HFF-Myc (cell line): ENCODE measurements at regions not wholly inside any gene's neighbourhood (a gene's known extent, or its start where the extent isn't known, plus 50 kb on each side); places are given as distances from the start of the nearest gene placed in this dataset.

Experiments used
- DNase-seq: peaks from one replicate; pipeline ENCODE4 v3.0.0-alpha.2; 2011; ENCODE audit warnings: low read depth; ENCODE audit errors: extremely low read depth
- H3K4me3 ChIP-seq: replicated peaks from 2 replicates; pipeline ENCODE4 v1.5.1; 2011; ENCODE audit warnings: low read depth, mild to moderate bottlenecking, control low read depth, low read length
- CTCF ChIP-seq: IDR thresholded peaks from 2 replicates; pipeline ENCODE4 v1.5.1; 2012; ENCODE audit warnings: mild to moderate bottlenecking, low read depth, low read length, control low read depth; ENCODE audit errors: missing control alignments

- H3K4me3 ChIP-seq = no peak overlapping the region
These were observed 469.6 kb downstream of the PID1 start for GRCh38 chr2:228801451-228801850.

DNA sequence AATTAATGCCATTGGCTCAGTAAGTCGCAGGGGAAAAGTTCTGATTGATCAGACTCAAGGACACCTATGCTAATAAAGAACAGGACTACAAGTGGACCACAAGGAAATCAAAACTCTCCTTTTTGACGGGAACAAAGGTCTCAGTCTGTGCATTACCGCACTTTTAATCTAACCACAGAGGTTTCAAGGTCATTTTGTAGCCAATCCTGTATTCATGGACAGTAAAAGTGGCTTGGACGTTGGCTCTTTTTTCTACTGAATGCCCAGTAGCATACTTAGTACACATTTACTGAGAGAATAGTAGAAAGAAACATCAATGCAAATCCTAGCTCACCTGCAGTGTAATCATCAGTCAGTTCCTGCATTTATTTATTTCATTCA, 471.9 kb downstream of the PID1 start:
- no peak overlapping the region for H3K4me3 ChIP-seq
- DNase-seq = no peak
- no peak for TF ChIP-seq CTCF

More at GRCh38 chr2:228801451-228801850, 469.6 kb downstream of the PID1 start:
- no peak for TF ChIP-seq CTCF
- DNase-seq = no peak

DNA sequence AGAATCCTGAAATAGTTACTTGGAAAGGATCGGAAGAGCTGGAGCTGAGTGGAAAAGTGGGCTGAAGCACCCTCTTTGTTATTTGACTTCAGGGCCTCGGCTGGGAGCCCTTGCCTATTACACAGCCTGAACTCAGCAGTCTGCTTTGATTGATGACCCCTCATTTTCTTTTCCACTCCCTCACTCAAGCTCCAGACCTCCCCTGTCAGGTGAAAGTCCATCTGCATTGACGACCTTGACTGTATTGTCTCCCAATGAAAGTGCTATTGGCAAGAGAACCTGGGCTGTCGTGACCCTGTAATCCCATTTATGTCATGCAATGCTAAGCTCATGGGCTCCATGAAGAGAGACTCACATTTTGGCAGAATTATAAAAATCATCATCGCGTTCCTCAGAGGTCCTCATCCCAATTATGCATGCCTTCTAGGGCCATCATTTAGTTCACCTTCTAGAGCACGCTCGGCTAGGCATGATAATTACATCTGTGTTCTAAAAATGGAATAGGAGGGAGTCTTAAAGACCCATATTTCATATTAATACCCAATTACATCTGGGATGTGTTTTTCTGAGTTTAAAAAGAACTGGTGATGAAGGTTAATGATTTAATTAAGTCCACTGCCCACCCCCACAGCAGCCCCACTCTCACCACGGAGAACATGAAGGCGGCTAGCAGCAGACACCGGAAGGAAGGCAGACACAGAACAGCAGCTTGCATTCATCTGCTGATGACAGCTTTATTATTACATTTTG, 472.5 kb downstream of the PID1 start:
- TF ChIP-seq CTCF = no peak
- H3K4me3 ChIP-seq = no peak overlapping the region
- no peak for DNase-seq

- TF ChIP-seq CTCF = no peak
- H3K4me3 ChIP-seq = no peak overlapping the region
- no peak for DNase-seq
These were observed 474.7 kb downstream of the PID1 start for GRCh38 chr2:228796386-228796785.

DNA sequence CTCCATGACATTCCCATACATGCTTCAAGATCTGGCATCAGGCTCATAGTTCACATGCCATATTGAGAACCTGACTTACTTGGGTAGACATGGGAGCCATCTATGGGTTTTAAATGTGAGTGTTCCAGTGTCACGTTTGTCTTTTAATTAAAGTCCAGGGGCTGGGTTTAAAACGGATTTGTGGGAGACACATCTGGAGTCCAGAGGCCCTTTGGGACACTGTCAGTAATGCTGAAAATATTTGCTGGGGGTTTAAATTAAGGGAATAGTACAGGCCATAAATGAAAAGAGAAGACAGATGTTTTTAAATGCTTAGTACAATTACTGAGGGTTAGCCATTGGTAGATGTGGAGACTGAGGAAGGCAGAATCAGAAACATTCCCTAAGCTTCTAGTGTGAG, 478.0 kb downstream of the PID1 start:
- DNase-seq = peak; percentile 29
- no peak for TF ChIP-seq CTCF
- no peak overlapping the region for H3K4me3 ChIP-seq

DNA sequence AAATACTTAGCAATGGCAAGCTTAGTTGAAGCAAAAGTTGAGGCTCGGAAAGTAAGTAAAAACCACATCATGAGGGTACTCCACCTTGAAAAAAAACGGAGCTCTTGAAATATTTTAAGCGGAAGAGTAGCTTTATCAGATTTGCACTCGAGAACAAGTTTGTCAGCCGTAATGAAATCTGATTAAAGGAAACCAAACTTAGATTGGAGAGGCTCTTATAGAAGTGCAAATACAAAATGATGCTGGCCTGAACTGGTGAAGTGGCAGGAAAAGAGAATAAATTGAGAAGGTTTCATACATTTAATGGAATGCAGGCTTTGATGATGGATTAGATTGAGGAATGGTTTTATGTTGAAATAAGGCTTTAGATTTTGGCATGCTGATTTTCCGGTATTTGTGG, 484.2 kb downstream of the PID1 start:
- H3K4me3 ChIP-seq = no peak overlapping the region
- TF ChIP-seq CTCF = no peak

DNA sequence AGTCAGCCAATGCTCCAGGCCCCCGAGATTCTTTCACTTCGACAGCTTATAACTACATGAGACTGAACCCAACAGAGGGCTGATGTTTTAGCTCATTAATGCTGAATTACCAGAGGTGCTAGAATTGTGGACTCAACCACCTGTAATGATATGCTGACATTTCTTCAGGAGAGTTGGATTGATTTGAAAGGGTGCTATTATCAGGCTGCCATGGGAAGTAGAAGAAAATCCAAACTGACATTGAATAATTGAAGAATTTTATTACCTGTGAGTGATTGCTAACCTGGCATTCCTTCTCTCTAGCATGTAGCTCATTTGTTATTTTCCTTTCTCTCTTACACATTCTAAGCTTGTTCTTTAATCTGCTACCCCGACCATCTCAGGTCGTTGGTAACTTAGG, 488.8 kb downstream of the PID1 start:
- no peak for DNase-seq
- no peak overlapping the region for H3K4me3 ChIP-seq
- no peak for TF ChIP-seq CTCF

More for the DNA sequence above, 484.2 kb downstream of the PID1 start:
- DNase-seq = no peak
